ENCODE measurements at regions not wholly inside any gene's neighbourhood (a gene's known extent, or its start where the extent isn't known, plus 50 kb on each side); places are given as distances from the start of the nearest gene placed in this dataset.

- no peak for TF ChIP-seq CTCF (IDR thresholded peaks at IDR 0.05; ENCODE audit: low read length)
- TF ChIP-seq EZH2 (IDR thresholded peaks at IDR 0.05; ENCODE audit: borderline replicate concordance, low read length), result no peak
Measured at GRCh38 chr2:126536605-126537200, 119.3 kb upstream of the GYPC start.
